HL-60 (cell line): ENCODE measurements at regions not wholly inside any gene's neighbourhood (a gene's known extent, or its start where the extent isn't known, plus 50 kb on each side); places are given as distances from the start of the nearest gene placed in this dataset.

Source experiments
- GABPA ChIP-seq: IDR thresholded peaks from 2 replicates; pipeline ENCODE4 v1.6.1; 2012; ENCODE audit warnings: low read depth
- POLR2AphosphoS5 ChIP-seq: IDR thresholded peaks from 2 replicates; pipeline ENCODE4 v1.6.1; 2012; ENCODE audit warnings: low read depth
- SPI1 ChIP-seq: IDR thresholded peaks from 2 replicates; pipeline ENCODE4 v1.6.1; 2012; ENCODE audit warnings: low read depth, mild to moderate bottlenecking, borderline replicate concordance
- TF ChIP-seq, protein P1 (sequence below): IDR thresholded peaks from one replicate; pipeline ENCODE4 v1.5.1; 2011; ENCODE audit warnings: low read length, control low read depth, inconsistent platforms; ENCODE audit not compliant: insufficient read depth
- TF ChIP-seq, protein P2 (sequence below): IDR thresholded peaks from 2 replicates; pipeline ENCODE4 v1.6.1; 2012; ENCODE audit warnings: low read depth; ENCODE audit not compliant: insufficient replicate concordance

DNA sequence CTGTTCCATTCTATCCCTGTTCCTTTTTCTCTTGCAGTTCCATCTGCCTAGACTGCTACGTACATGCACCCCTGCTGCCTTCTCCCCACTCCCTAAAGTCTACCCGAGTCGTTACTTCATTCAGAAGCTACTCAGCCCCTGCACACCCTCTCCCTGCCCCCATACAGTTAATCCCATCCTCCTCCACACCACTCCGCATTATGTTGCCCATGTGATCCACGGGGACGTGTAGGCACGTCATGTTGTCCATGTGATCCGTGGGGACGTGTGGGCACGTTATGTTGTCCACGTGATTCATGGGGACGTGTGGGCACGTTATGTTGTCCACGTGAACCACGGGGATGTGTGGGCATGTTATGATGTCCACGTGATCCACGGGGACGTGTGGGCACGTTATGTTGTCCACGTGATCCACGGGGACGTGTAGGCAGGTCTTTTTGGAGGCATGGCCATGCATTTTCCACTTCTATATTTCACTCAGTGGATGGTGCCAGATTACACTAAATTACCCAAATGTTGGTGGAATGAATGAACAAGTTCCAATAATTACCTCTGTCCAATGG lies 299.5 kb downstream of the DCDC2C start:
- TF ChIP-seq, protein P1, sequence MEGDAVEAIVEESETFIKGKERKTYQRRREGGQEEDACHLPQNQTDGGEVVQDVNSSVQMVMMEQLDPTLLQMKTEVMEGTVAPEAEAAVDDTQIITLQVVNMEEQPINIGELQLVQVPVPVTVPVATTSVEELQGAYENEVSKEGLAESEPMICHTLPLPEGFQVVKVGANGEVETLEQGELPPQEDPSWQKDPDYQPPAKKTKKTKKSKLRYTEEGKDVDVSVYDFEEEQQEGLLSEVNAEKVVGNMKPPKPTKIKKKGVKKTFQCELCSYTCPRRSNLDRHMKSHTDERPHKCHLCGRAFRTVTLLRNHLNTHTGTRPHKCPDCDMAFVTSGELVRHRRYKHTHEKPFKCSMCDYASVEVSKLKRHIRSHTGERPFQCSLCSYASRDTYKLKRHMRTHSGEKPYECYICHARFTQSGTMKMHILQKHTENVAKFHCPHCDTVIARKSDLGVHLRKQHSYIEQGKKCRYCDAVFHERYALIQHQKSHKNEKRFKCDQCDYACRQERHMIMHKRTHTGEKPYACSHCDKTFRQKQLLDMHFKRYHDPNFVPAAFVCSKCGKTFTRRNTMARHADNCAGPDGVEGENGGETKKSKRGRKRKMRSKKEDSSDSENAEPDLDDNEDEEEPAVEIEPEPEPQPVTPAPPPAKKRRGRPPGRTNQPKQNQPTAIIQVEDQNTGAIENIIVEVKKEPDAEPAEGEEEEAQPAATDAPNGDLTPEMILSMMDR = no peak
- TF ChIP-seq SPI1 = no peak
- TF ChIP-seq, protein P2, sequence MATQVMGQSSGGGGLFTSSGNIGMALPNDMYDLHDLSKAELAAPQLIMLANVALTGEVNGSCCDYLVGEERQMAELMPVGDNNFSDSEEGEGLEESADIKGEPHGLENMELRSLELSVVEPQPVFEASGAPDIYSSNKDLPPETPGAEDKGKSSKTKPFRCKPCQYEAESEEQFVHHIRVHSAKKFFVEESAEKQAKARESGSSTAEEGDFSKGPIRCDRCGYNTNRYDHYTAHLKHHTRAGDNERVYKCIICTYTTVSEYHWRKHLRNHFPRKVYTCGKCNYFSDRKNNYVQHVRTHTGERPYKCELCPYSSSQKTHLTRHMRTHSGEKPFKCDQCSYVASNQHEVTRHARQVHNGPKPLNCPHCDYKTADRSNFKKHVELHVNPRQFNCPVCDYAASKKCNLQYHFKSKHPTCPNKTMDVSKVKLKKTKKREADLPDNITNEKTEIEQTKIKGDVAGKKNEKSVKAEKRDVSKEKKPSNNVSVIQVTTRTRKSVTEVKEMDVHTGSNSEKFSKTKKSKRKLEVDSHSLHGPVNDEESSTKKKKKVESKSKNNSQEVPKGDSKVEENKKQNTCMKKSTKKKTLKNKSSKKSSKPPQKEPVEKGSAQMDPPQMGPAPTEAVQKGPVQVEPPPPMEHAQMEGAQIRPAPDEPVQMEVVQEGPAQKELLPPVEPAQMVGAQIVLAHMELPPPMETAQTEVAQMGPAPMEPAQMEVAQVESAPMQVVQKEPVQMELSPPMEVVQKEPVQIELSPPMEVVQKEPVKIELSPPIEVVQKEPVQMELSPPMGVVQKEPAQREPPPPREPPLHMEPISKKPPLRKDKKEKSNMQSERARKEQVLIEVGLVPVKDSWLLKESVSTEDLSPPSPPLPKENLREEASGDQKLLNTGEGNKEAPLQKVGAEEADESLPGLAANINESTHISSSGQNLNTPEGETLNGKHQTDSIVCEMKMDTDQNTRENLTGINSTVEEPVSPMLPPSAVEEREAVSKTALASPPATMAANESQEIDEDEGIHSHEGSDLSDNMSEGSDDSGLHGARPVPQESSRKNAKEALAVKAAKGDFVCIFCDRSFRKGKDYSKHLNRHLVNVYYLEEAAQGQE = no peak
- no peak for TF ChIP-seq POLR2AphosphoS5
- TF ChIP-seq GABPA = no peak
